ENCODE measurements at regions not wholly inside any gene's neighbourhood (a gene's known extent, or its start where the extent isn't known, plus 50 kb on each side); places are given as distances from the start of the nearest gene placed in this dataset.

DNA sequence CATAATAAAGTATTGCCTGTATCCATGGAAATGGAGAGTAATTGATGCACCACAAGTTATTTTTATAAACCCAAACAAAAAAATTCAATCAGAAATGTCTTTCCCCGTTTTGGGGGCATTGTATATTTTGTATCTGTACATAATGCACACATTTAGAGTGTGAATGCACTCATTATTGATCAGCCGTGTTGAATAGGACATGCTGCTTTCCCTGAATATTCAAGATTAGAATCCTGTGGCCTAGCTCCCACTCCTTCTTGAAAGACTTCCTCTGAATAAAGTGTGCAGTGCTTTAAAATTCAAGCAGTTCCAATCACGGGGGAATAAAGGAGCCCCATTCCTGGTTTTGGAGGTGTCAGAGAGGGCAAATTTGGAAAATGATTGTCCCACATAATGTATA, 103.8 kb upstream of the TOX3 start:
- no peak overlapping the region for H3K4me3 ChIP-seq (ENCODE audit: extremely low read depth in 1 of 4, insufficient read depth in 2 of 4, low read depth in 3 of 4, low read length in 4 of 4)
- no peak overlapping the region for H2BK120ac ChIP-seq (replicated peaks; ENCODE audit: low read depth, low read length)
- no peak overlapping the region for H2AFZ ChIP-seq (ENCODE audit: low read length)
- H3K79me2 ChIP-seq (ENCODE audit: control insufficient read depth in 1 of 2, insufficient read depth in 2 of 2, low read length in 2 of 2) = no peaks in the 10 kb centered on the region
- H3K14ac ChIP-seq (ENCODE audit: insufficient read length) = no peak overlapping the region
- H3K18ac ChIP-seq (ENCODE audit: extremely low read depth, low read length) = no peak overlapping the region
- no peaks in the 10 kb centered on the region for H3K23me2 ChIP-seq (ENCODE audit: low read depth, low read length)
- H3K23ac ChIP-seq (ENCODE audit: insufficient read length) = no peak overlapping the region
- 95% methylated on average over 3 of the region's 3 CpGs; no CpG with 5 or more reads in 1 of the 2 experiments for WGBS, 2 experiments (ENCODE audit: extremely low coverage in 1 of 2, insufficient coverage in 1 of 2, insufficient read length in 1 of 2, insufficient replicate concordance in 2 of 2, low coverage in 1 of 2, low lambda C conversion rate in 2 of 2, missing lambda C conversion rate in 1 of 2)
- CTCF ChIA-PET (ENCODE audit: partially characterized antibody) = no interaction called here
- H2BK5ac ChIP-seq (ENCODE audit: low read depth, low read length) = no peak overlapping the region
- no peak overlapping the region for H3K4me2 ChIP-seq (ENCODE audit: insufficient read depth in 1 of 2, low read depth in 2 of 2, low read length in 2 of 2)
- no peaks in the 10 kb centered on the region for H4K20me1 ChIP-seq (replicated peaks in 1 of 2; ENCODE audit: control insufficient read depth in 1 of 2, insufficient read depth in 2 of 2, low read length in 2 of 2)
- no peak overlapping the region for H4K5ac ChIP-seq (ENCODE audit: insufficient read length, low read depth, low read length)
- no peak overlapping the region for H3K9ac ChIP-seq (replicated peaks in 1 of 4; ENCODE audit: extremely low read depth in 1 of 4, low read depth in 3 of 4, low read length in 3 of 4)
- DNase-seq (ENCODE audit: low read depth in 1 of 2, low spot score in 2 of 2) (no peak), FAIRE-seq (no peak)
- H3K36me3 ChIP-seq (ENCODE audit: control insufficient read depth in 2 of 4, insufficient read depth in 4 of 4, low read length in 3 of 4) = no peaks in the 10 kb centered on the region
- no peak overlapping the region for H2AK5ac ChIP-seq (ENCODE audit: low read depth, low read length)
- H3K27me3 ChIP-seq (replicated peaks in 1 of 4; ENCODE audit: control insufficient read depth in 3 of 4, extremely low read depth in 1 of 4, insufficient read depth in 3 of 4, low read length in 3 of 4) = no peaks in the 10 kb centered on the region
- H4K91ac ChIP-seq (replicated peaks; ENCODE audit: insufficient read length, low read length) = no peak overlapping the region
- no peaks in the 10 kb centered on the region; a peak in 1 of 4 replicates for H3K9me3 ChIP-seq (ENCODE audit: insufficient read depth in 2 of 2, low read depth in 1 of 2, low read length in 1 of 2)
- no peak for TF ChIP-seq KDM4A (IDR thresholded peaks at IDR 0.05; ENCODE audit: low read depth, low read length, severe bottlenecking)
- TF ChIP-seq EP300 (IDR thresholded peaks at IDR 0.05; ENCODE audit: borderline replicate concordance in 1 of 2, low read depth in 2 of 2, low read length in 2 of 2) = no peak
- no peak for TF ChIP-seq TAF1 (IDR thresholded peaks at IDR 0.05; ENCODE audit: low read depth, low read length)
- no peaks in the 10 kb centered on the region for H3K79me1 ChIP-seq (ENCODE audit: low read depth, low read length)
- POLR2A ChIA-PET (ENCODE audit: partially characterized antibody) = no interaction called here
- no peak overlapping the region for H2BK20ac ChIP-seq (ENCODE audit: low read length)
- no peak overlapping the region for H3K4ac ChIP-seq (replicated peaks; ENCODE audit: insufficient read length, low read depth, low read length)
- no peak overlapping the region for H2BK12ac ChIP-seq (ENCODE audit: low read depth, low read length)
- H3K4me1 ChIP-seq (replicated peaks in 1 of 4; ENCODE audit: control insufficient read depth in 3 of 4, insufficient read depth in 4 of 4, low read length in 3 of 4) = peaks cover 2 to 5% (median 4%) of the 10 kb centered on the region in 4 experiments; a peak in 4 of 7 replicates
- H3K56ac ChIP-seq (replicated peaks; ENCODE audit: insufficient read length, low read depth, low read length) = peak overlapping the region; percentile 7
- H4K8ac ChIP-seq (ENCODE audit: extremely low read depth, insufficient read depth, low read length) = no peak overlapping the region
- H3K27ac ChIP-seq (ENCODE audit: low read depth, low read length) = no peak overlapping the region
- H2BK15ac ChIP-seq (ENCODE audit: low read length) = no peak overlapping the region
